Breast epithelium (tissue), 3 donors: ENCODE measurements at regions not wholly inside any gene's neighbourhood (a gene's known extent, or its start where the extent isn't known, plus 50 kb on each side); places are given as distances from the start of the nearest gene placed in this dataset.

Experiments used
- POLR2A ChIP-seq: fragments of 450-650 bp; IDR thresholded peaks from one replicate; pipeline ENCODE4 v1.6.1; 2016; ENCODE audit warnings: antibody characterized with exemption, mild to moderate bottlenecking, moderate library complexity
- TF ChIP-seq, protein P1 (sequence below), 3 donors: fragments of 450-650 bp; IDR thresholded peaks; one replicate each; pipeline ENCODE4 v1.5.1; 2016 to 2017; ENCODE audit warnings: antibody characterized with exemption in 3 of 3, mild to moderate bottlenecking in 3 of 3, moderate library complexity in 3 of 3

DNA sequence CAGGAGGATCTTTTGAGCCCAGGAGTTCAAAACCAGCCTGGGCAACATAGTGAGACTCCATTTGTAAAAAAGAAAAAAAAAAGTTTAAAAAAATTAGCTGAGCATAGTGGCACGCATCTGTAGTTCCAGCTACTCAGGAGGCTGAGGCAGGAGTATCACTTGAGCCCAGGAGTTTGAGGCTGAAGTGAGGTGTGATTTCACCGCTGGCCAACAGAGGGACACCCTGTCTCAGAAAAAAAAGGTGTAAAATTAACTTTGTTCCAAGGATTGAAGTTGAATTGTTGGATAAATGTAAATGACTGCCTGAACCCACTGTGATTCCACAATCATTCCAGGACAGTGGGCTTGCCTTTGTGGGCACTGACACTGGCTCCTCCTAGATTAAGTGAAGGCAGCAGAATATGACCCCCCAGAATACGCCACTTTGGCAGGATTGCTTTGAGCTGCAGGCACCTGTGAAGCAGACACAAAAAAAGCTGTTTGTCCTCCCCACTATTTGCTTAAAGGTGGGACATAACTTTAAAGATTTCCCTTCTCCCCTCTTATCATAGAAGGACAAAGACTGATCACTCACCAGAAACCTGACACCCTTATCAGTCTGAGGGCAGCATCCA lies 57.2 kb upstream of the FOXI2 start:
- TF ChIP-seq POLR2A = no peak
- TF ChIP-seq, protein P1, sequence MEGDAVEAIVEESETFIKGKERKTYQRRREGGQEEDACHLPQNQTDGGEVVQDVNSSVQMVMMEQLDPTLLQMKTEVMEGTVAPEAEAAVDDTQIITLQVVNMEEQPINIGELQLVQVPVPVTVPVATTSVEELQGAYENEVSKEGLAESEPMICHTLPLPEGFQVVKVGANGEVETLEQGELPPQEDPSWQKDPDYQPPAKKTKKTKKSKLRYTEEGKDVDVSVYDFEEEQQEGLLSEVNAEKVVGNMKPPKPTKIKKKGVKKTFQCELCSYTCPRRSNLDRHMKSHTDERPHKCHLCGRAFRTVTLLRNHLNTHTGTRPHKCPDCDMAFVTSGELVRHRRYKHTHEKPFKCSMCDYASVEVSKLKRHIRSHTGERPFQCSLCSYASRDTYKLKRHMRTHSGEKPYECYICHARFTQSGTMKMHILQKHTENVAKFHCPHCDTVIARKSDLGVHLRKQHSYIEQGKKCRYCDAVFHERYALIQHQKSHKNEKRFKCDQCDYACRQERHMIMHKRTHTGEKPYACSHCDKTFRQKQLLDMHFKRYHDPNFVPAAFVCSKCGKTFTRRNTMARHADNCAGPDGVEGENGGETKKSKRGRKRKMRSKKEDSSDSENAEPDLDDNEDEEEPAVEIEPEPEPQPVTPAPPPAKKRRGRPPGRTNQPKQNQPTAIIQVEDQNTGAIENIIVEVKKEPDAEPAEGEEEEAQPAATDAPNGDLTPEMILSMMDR (IDR thresholded peaks at IDR 0.05) = no peak
